HG02840 (cell line): ENCODE measurements at regions not wholly inside any gene's neighbourhood (a gene's known extent, or its start where the extent isn't known, plus 50 kb on each side); places are given as distances from the start of the nearest gene placed in this dataset.
"Not testable (repeated sequence)": the region's sequence is repeated elsewhere in the genome, so short reads cannot be mapped to it uniquely, and the experiment has no call there.

Experiments
- ATAC-seq: cut with Tn5 transposase; IDR thresholded peaks from one replicate; pipeline ENCODE4 v1.9.1; 2021; ENCODE audit warnings: mild to moderate bottlenecking, moderate library complexity, moderate number of reproducible peaks; ENCODE audit not compliant: unreplicated experiment, low FRiP score

- ATAC-seq: no peak
Observed at GRCh38 chr7:118872568-118872967, 648.1 kb downstream of the ANKRD7 start.

DNA sequence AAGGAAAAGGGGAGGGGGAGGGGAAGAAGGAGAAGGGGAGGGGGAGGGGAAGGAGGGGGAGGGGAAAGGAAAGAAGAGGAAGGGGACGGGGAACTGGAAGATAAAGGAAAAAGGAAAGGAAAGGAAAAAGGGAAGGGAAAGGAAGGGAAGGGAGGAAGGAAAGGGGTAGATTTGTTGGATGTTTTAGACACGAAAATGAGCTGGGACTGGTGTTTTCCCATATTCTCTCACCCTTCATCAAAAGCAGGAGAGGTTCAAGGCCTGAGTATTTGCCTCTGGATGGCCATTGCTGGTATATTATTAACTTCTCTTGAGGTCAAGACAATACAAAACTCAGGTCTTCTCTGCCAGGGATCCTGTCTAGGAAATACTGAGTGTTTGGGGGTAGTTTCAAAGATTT lies 652.7 kb downstream of the ANKRD7 start:
- no peak for ATAC-seq

DNA sequence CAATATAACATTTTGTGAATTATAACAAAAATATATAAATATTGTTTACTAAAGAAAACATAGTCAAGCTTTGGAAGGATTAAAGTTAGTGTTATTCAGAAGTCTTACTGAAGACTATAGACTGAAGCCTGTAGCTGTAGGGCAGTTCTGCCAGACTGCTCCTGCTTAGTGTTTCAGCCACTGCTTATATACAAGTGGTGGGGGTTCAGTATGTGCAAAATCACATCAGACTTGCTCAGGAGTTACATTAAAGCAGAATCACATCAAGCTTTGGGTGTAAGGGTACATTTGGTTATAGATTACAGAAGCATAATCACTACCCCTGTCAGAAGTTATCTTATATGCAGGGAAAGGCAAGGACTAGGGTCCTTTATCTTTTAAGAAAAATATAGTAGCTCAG lies 653.8 kb downstream of the ANKRD7 start:
- no peak for ATAC-seq

GRCh38 chr7:118898284-118898683 lies 673.8 kb downstream of the ANKRD7 start:
- no peak for ATAC-seq

- ATAC-seq: no peak
Observed at GRCh38 chr7:118902600-118902999, 678.1 kb downstream of the ANKRD7 start.

DNA sequence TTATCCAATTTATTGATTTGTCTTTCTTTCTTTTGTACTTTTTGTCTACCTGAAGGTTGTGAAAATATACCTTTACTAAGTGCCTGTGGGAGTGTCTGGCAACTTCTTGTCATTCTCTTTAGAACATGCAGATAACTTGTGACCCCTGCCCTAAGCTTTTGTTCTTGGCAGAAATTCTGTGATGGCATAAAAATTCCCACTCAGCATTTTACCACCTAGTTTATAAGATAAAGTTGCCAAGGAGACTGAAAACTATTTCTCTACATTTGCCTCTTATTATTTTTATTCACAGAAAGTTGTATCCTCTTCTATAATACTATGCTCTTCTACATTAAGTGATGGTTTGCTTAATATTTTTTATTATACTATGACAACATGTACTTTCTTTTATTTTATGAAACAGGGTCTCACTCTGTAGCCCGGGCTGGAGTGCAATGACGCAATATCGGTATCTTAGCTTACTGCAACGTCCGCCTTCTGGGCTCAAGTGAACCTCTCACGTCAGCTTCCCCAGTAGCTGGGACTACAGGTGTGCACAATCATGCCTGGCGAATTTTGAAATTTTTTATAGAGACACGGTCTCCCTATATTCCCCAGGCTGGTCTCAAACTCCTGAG lies 683.5 kb downstream of the ANKRD7 start:
- ATAC-seq: no peak

DNA sequence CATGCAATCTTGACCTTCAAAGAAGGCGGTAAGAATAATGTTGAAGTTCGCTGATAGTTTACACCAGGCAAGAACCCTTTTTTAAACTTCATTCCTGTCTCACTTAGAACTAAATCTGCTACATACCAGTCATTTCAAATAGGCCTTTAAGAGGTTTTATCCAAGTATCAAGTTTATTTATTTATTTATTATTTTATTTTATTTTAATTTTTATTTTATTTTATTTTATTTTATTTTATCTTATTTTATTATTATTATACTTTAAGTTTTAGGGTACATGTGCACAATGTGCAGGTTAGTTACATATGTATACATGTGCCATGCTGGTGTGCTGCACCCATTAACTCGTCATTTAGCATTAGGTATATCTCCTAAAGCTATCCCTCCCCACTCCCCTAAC lies 691.6 kb downstream of the ANKRD7 start:
- ATAC-seq: not testable (repeated sequence)

DNA sequence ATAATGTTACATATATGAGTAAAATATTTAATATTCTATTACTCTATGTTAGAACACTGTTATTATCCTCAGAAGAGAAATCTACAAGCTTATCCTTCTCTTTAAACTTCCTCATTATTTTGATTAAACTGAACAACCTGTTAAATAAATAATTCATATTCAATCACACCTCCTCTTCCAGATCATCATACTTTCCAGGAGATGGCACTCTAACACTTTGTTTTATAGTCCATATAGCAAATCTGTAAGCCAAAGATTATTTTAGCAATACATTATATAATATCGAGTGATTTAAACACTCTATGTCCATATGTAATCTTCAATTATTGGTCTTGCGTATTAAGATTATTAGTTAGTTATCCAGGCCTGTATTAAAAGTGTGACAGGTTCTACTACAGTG lies 694.1 kb downstream of the ANKRD7 start:
- no peak for ATAC-seq

GRCh38 chr7:118938845-118939244 lies 714.3 kb downstream of the ANKRD7 start:
- ATAC-seq: no peak

DNA sequence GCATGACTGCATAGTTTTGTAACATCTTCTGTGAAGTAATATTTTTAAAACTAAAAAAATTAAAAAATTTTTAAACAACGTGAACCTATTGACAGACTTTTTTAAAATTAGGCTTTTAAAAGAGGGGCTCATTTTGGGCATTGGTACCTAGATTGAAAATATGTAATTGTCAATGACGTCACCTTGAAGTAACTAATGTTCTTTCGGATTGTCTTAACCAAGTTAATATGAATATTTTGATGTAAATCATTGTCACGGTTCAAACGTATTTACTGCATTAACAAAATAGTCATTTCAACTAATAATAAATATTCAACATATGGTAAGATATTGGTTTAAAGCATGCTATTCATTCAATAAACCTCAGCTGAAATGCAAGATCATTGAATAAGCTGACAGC lies 719.8 kb downstream of the ANKRD7 start:
- ATAC-seq: no peak

DNA sequence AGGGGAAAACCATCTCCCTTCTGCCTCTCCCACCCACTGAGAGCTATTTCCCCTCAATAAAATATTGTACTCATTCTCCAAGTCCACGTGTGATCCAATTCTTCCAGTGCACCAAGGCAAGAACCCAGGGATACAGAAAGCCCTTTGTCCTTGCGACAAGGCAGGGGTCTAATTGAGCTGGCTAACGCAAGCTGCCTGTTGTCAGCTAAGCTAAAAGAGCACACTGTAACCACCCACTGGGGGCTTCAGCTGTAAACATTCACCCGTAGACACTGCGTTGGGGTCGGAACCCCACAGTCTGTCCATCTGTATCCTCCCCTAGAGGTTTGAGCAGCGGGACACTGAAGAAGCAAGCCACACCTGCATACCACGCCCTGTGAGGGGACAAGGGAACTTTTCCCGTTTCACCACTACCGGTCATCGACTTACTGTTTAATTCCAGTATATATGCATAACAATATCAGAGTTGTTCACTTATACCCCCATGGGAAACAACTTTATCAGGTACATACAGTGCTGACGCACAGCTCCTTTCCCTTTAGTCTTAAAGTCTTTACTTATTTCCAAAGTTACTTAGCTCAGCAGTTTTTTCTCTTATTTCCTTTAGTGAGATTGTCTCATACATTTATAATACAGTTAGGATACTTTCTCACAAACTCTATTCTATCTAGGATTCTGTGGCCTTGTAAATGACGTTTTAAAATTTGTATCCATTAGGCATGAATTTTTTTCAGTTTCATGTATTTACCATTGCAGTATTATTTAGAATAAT lies 721.6 kb downstream of the ANKRD7 start:
- ATAC-seq: no peak

- ATAC-seq: no peak
Observed at GRCh38 chr7:118948508-118948907, 724.0 kb downstream of the ANKRD7 start.

DNA sequence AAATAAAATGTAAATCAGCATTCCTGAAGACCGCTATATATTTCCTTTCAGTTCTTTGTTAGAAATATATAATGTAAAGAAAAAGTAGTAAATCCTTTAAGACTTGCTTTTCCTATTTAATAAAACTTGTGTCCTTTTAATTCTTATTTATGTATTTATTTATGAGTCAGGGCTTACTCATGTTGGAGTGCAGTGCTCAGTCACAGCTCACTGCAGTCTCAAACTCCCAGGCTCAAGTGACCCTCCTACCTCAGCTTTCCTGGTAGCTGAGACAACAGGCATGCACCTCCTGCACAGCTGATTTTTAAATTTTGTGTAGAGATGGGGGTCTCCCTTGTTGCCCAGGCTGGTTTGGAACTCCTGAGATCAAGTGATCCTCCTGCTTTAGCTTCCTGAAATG lies 724.5 kb downstream of the ANKRD7 start:
- ATAC-seq: no peak

- not testable (repeated sequence) for ATAC-seq
Observed at GRCh38 chr7:118956285-118956684, 731.8 kb downstream of the ANKRD7 start.

- no peak for ATAC-seq
Observed at GRCh38 chr7:118969370-118969769, 744.9 kb downstream of the ANKRD7 start.

DNA sequence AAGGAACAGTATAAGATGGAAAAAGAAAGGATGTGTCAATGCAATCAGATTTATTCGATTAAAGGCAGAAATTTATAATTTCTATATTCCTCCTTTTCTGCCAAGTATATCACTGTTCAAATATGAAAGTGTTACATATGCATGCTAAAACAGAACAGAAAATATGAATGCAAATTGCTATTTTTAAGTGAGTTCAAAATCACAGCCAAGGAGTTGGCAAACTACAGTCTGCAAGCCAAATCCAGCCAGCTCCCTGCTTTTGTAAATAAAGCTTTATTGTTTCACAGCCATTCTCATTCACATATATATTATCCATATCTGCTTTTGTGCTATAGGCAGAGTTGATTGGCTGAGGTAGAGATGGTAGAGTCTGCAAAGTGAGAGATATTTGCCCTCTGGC lies 747.2 kb downstream of the ANKRD7 start:
- ATAC-seq: no peak

DNA sequence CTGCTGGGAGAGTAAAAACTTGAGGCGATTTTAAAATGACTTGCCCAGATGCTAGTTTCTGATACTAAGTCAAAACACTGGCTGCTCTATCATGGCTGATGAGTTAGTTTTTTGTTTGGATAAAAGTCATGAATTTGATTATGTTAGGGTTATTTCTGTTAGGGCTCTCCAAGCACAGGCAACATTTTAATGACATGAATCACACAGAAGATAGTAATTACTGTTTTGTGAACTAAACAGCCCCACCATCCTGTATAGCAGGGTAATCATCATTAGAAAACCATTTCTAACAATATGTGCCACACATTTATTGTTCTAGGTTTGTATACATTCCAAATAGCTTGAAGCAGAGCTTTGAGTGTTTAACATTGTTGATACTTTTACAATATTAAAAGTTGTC lies 750.3 kb downstream of the ANKRD7 start:
- no peak for ATAC-seq

DNA sequence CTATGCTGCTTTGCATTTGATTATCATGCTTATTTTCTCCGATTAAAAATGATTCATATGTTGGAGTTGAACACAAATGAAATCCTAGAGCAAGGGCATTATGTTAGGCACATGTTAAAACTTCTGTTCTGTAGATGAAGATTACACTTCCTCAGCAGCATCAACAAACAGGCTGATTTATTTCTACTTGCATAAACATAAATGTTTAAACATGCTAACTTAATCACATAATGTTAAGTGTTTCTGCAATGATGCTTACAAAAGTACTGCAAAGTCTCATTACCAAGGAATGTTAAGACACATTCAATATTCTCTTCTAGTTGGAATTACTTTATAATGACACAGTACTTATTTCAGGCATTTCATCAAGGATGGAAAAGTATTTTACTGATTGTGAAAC lies 770.8 kb downstream of the ANKRD7 start:
- ATAC-seq: no peak

- no peak for ATAC-seq
Observed at GRCh38 chr7:119007236-119007635, 782.7 kb downstream of the ANKRD7 start.

DNA sequence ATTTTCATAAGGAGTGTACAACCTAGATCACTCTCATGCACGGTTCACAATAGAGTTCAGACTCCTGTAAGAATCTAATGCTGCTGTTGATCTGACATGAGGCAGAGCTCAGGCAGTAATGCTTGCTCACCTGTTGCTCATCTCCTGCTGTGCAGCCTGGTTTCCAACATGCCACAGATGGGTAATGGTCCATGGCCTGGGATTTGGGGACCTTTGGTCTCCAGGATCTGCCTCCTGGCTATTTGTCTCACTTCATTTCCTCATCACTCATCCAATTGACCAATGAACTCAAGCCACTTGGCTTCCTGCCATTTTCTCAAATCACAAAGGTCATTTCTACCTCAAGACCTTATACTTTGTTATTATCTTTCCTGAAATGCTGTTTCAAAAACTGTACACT lies 786.1 kb downstream of the ANKRD7 start:
- ATAC-seq: no peak

DNA sequence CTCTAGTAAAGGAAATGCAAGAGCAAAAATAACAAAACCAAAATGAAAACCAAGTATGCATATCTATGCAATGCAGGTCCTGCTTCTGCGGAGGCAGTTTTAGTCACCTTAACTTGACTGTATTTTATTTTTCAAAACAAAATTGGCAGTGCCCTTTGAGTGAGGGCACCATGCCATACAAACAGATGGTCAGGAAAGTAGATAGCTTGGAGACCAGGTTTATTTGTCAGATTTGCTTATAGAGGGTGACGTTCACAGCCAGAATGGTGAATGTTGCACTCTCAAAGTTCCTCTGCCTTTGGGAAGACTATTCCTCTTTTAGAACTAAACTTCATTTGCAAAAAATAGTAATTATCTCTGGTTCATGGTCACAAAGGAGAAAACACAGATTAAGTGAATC lies 801.9 kb downstream of the ANKRD7 start:
- ATAC-seq: no peak

- ATAC-seq: no peak
Observed at GRCh38 chr7:119028736-119029135, 804.2 kb downstream of the ANKRD7 start.
